CD4-positive, alpha-beta T cell treated with Interleukin-4 for 1 hour (primary cell): ENCODE measurements at regions not wholly inside any gene's neighbourhood (a gene's known extent, or its start where the extent isn't known, plus 50 kb on each side); places are given as distances from the start of the nearest gene placed in this dataset.
"Not testable (repeated sequence)": the region's sequence is repeated elsewhere in the genome, so short reads cannot be mapped to it uniquely, and the experiment has no call there.

ENCODE experiments used
- DNase-seq, 2 donors: peaks; one replicate each; pipeline ENCODE4 v3.0.0-alpha.2; 2020 to 2022

DNA sequence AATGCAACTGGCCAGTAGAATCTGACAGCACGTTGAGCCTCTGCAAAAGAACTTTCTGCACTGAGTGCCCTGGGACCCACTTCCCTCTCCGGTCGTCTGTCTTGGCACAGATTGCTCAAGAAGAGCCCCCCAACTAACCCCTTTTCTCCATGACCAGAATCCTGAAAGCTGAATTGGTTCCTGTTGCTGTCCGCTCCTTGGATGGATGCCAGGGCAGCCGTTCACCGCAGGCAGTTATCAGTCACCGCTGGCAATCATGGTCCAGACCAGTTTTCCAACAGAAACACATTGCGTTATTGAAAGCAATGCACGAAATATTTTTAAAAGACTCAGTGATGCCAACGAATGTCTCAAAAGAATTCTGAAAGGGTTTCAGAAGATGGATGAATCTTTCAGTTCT is 733.7 kb upstream of the FRG1 start:
- DNase-seq: no peak

- no peak for DNase-seq
These were observed 732.8 kb upstream of the FRG1 start for GRCh38 chr4:189207872-189208271.

- no peak for DNase-seq
These were observed 725.1 kb upstream of the FRG1 start for GRCh38 chr4:189215574-189215973.

DNA sequence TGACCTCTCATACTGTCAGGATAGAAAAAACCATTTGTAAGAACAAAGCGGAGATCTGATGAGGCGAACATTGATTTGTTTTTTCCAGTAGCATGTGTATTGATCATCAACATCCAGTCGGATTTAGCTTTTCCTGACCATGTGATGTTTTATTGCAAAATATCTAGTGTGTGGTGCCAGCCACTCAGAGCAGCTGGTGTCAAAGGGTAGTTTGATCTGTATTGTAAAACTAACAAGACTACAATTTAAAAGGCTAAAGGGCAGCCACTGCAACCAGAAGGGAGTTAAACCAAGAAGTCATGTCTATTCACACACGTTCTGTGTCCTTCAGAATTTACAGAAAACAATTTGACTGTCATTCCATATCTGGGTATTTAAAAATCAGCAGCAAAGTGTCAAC is 719.0 kb upstream of the FRG1 start:
- no peak for DNase-seq

DNA sequence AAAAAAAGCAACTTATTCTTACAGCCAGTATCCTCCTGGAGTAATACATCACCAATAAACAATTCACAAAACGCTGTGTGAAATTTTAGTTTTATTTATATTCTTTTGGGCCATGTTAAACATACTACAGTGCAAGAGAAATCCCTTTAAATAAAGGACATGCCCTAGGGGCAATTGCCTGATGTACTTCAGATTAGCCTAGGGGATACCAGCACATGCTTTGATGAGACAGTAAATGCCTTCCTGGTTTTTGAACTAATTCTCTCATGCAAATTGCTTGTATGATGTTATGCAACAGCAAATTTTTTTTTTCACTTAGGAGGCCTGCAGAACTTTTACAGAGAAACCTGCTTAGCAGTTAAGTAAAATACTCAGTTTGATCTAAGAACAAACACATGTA is 711.9 kb upstream of the FRG1 start:
- no peak for DNase-seq

DNA sequence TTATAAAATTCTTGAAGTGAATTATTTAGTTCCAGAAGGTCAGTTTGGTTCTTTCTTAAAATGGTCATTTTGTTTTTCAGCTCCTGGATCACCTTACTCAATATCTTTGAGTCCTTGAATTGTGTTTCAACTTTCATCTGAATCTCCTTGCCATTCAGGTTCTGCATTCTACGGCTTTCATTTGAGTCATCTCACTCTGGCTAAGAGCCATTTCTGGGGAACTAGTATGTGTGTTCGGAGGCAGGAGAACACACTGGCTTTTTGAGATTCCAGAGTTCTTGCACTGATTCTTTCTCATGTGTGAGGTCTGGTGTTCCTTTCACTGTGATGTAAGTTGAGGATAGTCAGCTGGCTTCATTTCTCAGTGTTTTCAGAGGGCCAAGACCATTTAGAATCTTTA is 708.4 kb upstream of the FRG1 start:
- DNase-seq: no peak

DNA sequence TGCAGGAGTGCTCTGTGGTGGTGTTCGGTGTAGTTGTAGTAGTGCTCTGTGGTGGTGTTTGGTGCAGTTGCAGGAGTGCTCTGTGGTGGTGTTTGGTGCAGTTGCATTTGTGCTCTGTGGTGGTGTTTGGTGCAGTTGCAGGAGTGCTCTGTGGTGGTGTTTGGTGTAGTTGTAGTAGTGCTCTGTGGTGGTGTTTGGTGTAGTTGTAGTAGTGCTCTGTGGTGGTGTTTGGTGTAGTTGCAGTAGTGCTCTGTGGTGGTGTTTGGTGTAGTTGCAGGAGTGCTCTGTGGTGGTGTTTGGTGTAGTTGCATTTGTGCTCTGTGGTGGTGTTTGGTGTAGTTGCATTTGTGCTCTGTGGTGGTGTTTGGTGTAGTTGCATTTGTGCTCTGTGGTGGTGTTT is 706.9 kb upstream of the FRG1 start:
- DNase-seq: peak in 1 of 2 donors; percentile 1

- DNase-seq: not testable (repeated sequence)
These were observed 705.7 kb upstream of the FRG1 start for GRCh38 chr4:189234948-189235347.

GRCh38 chr4:189235599-189235998 is 705.1 kb upstream of the FRG1 start:
- no peak for DNase-seq

DNA sequence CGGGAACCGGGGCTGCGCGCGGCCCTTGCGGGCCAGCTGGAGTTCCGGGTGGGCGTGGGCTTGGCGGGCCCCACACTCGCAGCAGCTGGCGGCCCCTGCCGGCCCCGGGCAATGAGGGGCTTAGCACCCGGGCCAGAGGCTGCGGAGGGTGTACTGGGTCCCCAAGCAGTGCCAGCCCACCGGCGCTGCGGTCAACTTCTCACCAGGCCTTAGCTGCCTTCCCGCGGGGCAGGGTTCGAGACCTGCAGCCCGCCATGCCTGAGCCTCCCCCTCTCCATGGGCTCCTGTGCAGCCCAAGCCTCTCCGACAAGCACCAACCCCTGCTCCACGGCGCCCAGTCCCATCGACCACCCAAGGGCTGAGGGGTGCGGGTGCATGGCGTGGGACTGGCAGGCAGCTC is 704.4 kb upstream of the FRG1 start:
- not testable (repeated sequence) for DNase-seq

DNA sequence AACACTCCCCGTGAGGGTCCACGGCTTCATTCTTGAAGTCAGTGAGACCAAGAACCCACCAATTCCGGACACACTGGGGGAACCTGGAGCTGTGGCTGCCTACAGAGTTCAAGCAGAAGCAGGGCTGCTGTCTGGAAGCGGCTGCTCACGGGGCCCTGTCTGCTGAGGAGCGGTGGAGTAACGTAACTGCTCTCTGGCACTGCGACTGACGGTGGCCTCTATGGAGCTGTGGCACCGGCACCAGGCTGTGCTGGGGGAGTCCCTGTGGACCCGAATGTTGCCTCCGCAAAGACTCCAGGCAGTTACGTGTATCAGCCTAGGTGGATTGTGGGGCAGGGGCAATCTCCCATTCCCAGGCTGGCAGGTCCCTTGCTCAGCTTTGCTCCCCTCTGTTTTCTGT is 703.3 kb upstream of the FRG1 start:
- no peak for DNase-seq

DNA sequence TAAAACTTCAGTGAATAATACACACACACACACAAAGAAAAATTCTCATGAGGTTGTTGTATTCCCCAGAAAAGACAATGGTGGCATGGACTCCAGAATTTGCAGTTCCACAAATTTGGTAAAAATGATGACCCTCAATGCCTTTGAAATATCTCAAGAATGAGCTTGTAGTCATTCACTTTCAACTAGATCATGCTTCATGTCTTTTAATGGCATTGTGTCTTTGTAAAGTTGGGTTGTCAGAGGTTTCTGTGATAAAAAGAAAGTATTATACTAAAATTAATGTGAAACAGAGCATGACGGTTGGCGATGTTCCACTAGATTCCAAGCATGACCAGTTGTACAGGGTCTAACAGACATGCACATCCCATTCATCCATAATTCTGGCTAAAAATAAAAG is 685.0 kb upstream of the FRG1 start:
- DNase-seq: no peak

- no peak for DNase-seq
These were observed 679.2 kb upstream of the FRG1 start for GRCh38 chr4:189261475-189261874.

DNA sequence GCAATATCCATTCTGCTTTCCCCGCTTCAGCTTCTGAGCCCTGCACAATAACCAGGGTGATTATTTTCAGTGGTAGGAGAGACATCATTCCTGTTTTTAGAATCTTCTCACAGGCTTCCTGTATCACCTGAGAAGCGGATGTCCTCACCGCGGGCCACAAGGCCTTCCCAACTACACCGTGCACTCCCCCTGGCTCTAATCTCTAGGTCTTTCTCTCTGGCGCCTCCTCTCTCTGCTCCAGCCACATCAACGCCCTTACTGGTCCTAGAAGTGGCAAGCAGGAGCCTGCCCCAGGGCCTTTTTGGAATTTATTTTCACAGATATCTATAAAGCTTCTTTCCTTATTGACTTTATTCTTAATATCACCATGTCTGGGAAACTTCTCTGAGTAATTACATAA is 675.2 kb upstream of the FRG1 start:
- DNase-seq: no peak

- DNase-seq: no peak
These were observed 673.2 kb upstream of the FRG1 start for GRCh38 chr4:189267312-189267965.

DNA sequence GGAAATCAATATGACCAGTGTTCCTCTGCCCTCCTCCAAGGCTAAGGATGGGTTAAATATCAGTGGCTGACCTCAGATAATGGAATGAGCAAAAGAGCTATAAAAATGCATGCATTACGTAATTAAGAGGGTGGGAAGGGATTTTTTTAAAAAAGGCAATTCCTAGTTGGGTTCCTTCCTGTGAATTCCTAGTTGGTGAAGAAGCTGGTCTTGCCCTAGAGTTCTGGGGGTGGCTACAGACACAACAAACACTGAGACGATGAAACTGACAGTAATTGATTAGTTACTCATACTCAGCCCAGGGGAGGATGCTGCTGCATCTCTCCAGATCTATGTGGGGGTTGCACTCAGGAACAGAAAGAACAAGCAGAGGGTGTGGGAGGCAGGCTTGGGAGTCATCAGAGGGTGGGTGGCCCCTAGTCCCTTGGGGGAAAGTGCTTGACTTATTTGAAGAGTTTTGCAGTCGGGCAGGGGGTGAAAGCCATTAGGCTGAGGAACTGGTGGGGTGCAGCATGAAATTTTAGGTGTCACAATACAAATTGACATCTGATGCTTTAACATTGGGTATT is 662.0 kb upstream of the FRG1 start:
- no peak for DNase-seq

DNA sequence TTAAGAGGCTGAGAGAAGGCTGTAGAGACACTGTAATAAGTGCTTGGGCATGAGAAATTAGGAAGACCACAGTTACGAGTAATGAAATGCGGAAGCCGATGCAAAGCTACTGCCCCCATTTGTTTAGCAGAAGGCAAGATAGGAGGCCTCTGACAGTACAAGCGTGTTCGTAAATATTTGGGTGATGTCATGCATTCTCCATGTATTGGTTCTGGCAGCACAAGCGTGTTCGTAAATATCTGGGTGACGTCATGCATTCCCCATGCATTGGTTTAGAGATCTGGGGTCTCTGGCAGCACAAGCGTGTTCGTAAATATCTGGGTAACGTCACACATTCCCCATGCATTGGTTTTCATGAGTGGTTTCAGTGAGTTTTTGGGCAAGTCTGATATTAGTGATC is 661.5 kb upstream of the FRG1 start:
- DNase-seq: no peak

DNA sequence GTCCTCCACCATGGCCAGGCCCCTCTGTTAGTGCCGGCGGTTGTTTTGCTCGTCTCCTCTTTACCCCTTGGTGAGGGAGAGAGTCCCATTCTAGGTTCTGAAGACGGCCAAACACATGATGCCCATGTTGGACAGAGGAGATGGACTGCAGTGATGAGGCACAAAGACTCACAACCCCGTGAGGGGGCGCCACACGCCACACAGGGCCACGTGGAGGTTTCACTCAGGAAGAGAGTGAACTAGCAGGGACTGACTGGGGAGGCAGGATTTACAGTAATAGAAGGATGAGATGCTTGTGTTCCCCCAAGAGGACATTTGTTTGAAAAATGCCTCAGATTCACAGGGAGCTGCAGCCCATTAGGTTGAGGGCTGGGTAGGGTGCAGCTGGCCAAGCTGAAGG is 655.3 kb upstream of the FRG1 start:
- no peak for DNase-seq

- DNase-seq: no peak
These were observed 648.7 kb upstream of the FRG1 start for GRCh38 chr4:189291939-189292338.

DNA sequence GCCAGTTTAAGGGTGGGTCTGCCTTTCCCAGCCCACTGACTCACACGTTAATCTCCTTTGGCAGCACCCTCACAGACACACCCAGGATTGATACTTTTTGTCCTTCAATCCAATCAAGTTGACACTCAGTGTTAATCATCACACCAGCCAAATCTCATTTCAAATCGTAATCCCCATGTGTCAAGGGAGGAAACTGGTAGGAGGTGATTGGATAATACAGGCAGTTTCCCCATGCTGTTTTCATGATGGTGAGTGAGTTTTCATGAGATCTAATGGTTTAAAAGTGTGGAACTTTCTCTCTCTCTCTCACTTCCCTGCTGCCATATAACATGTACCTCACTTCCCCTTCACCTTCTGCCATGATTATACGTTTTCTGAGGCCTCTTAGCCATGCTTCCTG is 647.2 kb upstream of the FRG1 start:
- DNase-seq: no peak

GRCh38 chr4:189294574-189294973 is 646.1 kb upstream of the FRG1 start:
- DNase-seq: no peak

DNA sequence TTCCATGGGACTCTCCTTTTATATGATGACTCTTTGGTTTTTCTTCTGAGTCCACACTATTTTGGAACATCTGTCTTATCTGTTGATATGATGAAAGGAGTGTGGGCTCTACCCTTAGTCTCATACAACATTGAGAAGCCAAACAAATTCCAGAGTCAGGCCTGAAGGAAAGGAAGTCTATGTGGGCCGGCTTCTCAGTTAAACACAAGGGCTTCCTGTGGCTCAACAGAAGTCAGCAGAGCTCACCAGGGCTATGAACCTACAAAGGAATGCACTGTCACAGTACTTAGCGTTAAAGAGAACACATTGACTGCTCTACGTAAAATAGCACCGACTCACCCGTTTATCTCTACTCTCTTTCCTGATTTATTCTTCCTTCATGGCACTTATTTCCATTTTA is 641.0 kb upstream of the FRG1 start:
- DNase-seq: no peak

DNA sequence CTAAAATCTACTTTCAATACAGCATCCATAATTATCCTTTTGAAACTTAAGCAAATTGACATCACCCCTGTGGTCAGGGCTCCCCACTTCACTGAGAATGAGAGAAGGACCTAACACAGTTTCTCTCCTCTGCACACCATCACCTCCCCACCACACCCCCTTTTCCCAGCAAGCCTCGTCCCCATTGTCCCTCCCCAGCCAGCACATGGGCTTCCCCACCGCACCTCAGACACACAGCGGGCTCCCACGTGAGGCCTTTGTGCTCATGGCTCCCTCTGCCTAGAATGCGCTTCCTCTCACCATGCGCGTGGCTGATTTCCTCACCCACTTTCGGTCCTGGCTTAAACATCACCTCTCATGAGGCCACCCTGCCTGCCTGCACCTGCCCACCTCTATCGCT is 639.0 kb upstream of the FRG1 start:
- DNase-seq: no peak

- no peak for DNase-seq
These were observed 638.0 kb upstream of the FRG1 start for GRCh38 chr4:189302719-189303118.

DNA sequence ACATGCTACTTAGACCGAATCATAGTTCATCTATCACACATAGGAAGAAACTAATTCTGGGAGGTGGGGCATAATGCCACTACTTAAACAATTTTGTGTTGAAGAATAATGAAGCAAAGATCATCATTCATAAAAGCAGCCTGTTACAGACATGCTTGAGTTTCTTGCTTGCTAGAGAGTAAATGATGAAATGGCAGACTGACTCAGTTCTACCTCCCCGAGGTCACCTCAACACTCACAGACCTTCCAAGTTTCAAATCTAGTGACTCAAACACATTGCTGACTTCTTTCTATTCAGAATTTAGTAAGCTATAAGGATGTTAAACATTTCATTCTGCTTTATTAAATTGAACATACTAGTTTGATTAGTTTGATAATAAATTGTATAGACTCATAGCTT is 636.5 kb upstream of the FRG1 start:
- no peak for DNase-seq
